Loucy (cell line): ENCODE measurements at regions not wholly inside any gene's neighbourhood (a gene's known extent, or its start where the extent isn't known, plus 50 kb on each side); places are given as distances from the start of the nearest gene placed in this dataset.

Source experiments
- H2AFZ ChIP-seq: fragments of 200-600 bp; sonication (generic); 2 replicates; pipeline ENCODE4 v1.6.0; 2016; ENCODE audit warnings: antibody characterized with exemption, mild to moderate bottlenecking, low read length, moderate library complexity
- H3F3A ChIP-seq: fragments of 200-600 bp; 2 replicates; pipeline ENCODE4 v1.6.0; 2016; ENCODE audit warnings: antibody characterized with exemption, low read depth, mild to moderate bottlenecking
- H3K27me3 ChIP-seq: fragments of 200-600 bp; sonication (generic); 2 replicates; pipeline ENCODE4 v1.6.1; 2014; ENCODE audit warnings: low read length, mild to moderate bottlenecking; ENCODE audit not compliant: insufficient read depth, poor library complexity, severe bottlenecking
- H3K36me3 ChIP-seq: fragments of 200-600 bp; sonication (generic); 2 replicates; pipeline ENCODE4 v1.6.1; 2016; ENCODE audit warnings: low read length; ENCODE audit not compliant: insufficient read depth
- H3K4me1 ChIP-seq: fragments of 200-600 bp; sonication (generic); 2 replicates; pipeline ENCODE4 v1.5.1; 2014; ENCODE audit warnings: low read length, mild to moderate bottlenecking; ENCODE audit not compliant: insufficient read depth, poor library complexity, severe bottlenecking
- H3K4me2 ChIP-seq: fragments of 200-600 bp; sonication (generic); 2 replicates; pipeline ENCODE4 v1.6.0; 2014; ENCODE audit warnings: antibody characterized with exemption, low read length, low read depth, mild to moderate bottlenecking; ENCODE audit not compliant: poor library complexity, severe bottlenecking
- H3K4me3 ChIP-seq: fragments of 200-600 bp; sonication (generic); 2 replicates; pipeline ENCODE4 v1.5.1; 2014; ENCODE audit warnings: low read length, mild to moderate bottlenecking, mixed read lengths; ENCODE audit not compliant: poor library complexity, severe bottlenecking
- H3K79me2 ChIP-seq: fragments of 200-600 bp; sonication (generic); 2 replicates; pipeline ENCODE4 v1.6.1; 2014; ENCODE audit warnings: low read length; ENCODE audit not compliant: insufficient read depth
- H3K9ac ChIP-seq: fragments of 200-600 bp; sonication (generic); 2 replicates; pipeline ENCODE4 v1.6.0; 2014; ENCODE audit warnings: mild to moderate bottlenecking, low read depth, low read length, moderate library complexity; ENCODE audit not compliant: poor library complexity, severe bottlenecking
- H3K9me2 ChIP-seq: fragments of 200-600 bp; sonication (generic); replicated peaks from 2 replicates; pipeline ENCODE4 v1.6.1; 2016; ENCODE audit warnings: low read depth, low read length, mixed read lengths
- H3K9me3 ChIP-seq: fragments of 200-600 bp; sonication (generic); 2 replicates; pipeline ENCODE4 v1.6.1; 2014; ENCODE audit warnings: mild to moderate bottlenecking, antibody characterized with exemption, low read length, low read depth; ENCODE audit not compliant: insufficient read depth
- H4K20me1 ChIP-seq: fragments of 200-600 bp; sonication (generic); 2 replicates; pipeline ENCODE4 v1.6.0; 2014; ENCODE audit warnings: antibody characterized with exemption, low read length, mild to moderate bottlenecking; ENCODE audit not compliant: insufficient read depth, poor library complexity, severe bottlenecking
- EZH2phosphoT487 ChIP-seq: fragments of 200-600 bp; IDR thresholded peaks from 2 replicates; pipeline ENCODE4 v1.6.1; 2018; ENCODE audit warnings: antibody characterized with exemption, mild to moderate bottlenecking, moderate library complexity, borderline replicate concordance
- TF ChIP-seq, protein P1 (sequence below): fragments of 200-600 bp; sonication (generic); conservative IDR thresholded peaks from 2 replicates; pipeline ENCODE4 v1.5.1; 2014; ENCODE audit warnings: mild to moderate bottlenecking, antibody characterized with exemption, low read length

DNA sequence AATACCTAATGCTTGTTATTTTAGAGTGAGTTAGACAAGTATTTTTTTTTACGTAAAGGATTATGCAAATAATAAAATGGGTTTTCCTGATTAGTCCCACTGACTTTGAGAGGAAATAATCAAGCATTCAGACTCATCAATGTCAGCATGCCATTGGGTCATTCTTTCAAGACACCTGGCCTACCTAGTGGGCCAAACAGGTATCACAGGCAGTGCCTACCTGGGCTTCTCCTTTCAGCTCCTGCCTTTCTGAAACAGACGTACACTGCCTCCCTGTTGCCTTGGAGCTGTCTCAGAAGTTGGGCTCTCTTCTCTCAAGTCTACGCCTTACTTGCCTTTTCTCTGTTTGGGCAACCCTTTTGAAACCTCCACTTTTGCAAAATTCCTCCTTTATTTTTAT is 545.6 kb downstream of the SNAPC1 start:
- no peaks in the 10 kb centered on the region for H3K27me3 ChIP-seq
- H3K36me3 ChIP-seq = no peaks in the 10 kb centered on the region
- H3K4me1 ChIP-seq = no peaks in the 10 kb centered on the region
- H3K9ac ChIP-seq = no peak overlapping the region
- H3K4me3 ChIP-seq = no peak overlapping the region
- no peak overlapping the region for H3K4me2 ChIP-seq
- H3K79me2 ChIP-seq = no peaks in the 10 kb centered on the region
- no peaks in the 10 kb centered on the region for H3K9me3 ChIP-seq
- no peaks in the 10 kb centered on the region for H4K20me1 ChIP-seq
- no peaks in the 10 kb centered on the region for H3K9me2 ChIP-seq
- no peaks in the 10 kb centered on the region for H3F3A ChIP-seq
- no peak overlapping the region for H2AFZ ChIP-seq
- TF ChIP-seq, protein P1, sequence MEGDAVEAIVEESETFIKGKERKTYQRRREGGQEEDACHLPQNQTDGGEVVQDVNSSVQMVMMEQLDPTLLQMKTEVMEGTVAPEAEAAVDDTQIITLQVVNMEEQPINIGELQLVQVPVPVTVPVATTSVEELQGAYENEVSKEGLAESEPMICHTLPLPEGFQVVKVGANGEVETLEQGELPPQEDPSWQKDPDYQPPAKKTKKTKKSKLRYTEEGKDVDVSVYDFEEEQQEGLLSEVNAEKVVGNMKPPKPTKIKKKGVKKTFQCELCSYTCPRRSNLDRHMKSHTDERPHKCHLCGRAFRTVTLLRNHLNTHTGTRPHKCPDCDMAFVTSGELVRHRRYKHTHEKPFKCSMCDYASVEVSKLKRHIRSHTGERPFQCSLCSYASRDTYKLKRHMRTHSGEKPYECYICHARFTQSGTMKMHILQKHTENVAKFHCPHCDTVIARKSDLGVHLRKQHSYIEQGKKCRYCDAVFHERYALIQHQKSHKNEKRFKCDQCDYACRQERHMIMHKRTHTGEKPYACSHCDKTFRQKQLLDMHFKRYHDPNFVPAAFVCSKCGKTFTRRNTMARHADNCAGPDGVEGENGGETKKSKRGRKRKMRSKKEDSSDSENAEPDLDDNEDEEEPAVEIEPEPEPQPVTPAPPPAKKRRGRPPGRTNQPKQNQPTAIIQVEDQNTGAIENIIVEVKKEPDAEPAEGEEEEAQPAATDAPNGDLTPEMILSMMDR = no peak
- TF ChIP-seq EZH2phosphoT487 = no peak

DNA sequence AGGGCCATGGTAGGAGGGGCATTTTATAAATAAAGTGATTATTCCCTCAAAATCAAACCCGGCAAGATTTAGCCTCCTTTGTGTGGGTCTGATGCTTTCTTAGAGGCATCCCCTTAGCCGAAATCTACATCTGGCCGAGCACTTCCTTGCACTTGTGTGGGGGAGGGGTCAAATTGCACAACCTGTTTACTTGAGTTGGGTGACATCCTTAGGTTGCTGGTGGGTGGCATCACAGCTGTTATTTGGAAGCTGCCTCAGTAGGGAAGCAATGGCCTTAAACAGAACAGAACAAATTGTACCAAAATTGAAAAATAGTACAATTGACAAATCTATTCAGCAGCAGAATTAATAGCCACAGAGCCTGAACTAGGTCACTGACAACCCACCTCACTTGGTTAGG is 546.1 kb downstream of the SNAPC1 start:
- Histone ChIP-seq H3K36me3 (no peaks in the 10 kb centered on the region), H3K79me2 (no peaks in the 10 kb centered on the region), H2AFZ (no peak overlapping the region), H3K9me2 (no peaks in the 10 kb centered on the region), H3F3A (no peaks in the 10 kb centered on the region), H3K9ac (no peak overlapping the region), H3K4me1 (no peaks in the 10 kb centered on the region), H3K4me3 (no peak overlapping the region), H3K4me2 (no peak overlapping the region), H3K27me3 (no peaks in the 10 kb centered on the region), H3K9me3 (no peaks in the 10 kb centered on the region), H4K20me1 (no peaks in the 10 kb centered on the region)
- no peak for TF ChIP-seq EZH2phosphoT487
- TF ChIP-seq, protein P1 = no peak

DNA sequence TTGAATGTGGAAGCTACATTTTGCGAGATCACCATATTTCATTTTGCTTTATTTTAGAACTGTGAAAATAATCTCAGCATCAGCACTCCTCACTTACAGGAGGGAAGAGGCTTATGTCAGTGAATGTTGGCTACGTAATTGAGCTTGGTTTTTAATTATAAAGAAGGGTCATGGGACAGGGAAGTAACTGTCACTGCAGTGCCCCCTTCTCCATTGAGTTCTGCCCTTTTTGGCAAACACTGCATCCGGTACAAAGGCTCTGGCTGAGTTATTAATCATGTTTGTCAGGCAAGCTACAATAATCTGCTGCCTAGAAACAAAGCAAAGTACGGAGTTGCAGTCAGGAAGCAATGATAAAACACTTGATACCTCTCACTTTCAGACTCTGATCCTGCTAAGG is 546.7 kb downstream of the SNAPC1 start:
- no peaks in the 10 kb centered on the region for H4K20me1 ChIP-seq
- H3K9me3 ChIP-seq = no peaks in the 10 kb centered on the region
- TF ChIP-seq, protein P1 = no peak
- no peak for TF ChIP-seq EZH2phosphoT487
- H3K9ac ChIP-seq = no peak overlapping the region
- H3K9me2 ChIP-seq = no peaks in the 10 kb centered on the region
- H3K27me3 ChIP-seq = no peaks in the 10 kb centered on the region
- H3F3A ChIP-seq = no peaks in the 10 kb centered on the region
- no peaks in the 10 kb centered on the region for H3K79me2 ChIP-seq
- H3K4me2 ChIP-seq = no peak overlapping the region
- no peak overlapping the region for H3K4me3 ChIP-seq
- no peaks in the 10 kb centered on the region for H3K36me3 ChIP-seq
- no peak overlapping the region for H2AFZ ChIP-seq
- H3K4me1 ChIP-seq = no peaks in the 10 kb centered on the region
